ENCODE measurements at regions not wholly inside any gene's neighbourhood (a gene's known extent, or its start where the extent isn't known, plus 50 kb on each side); places are given as distances from the start of the nearest gene placed in this dataset.

DNA sequence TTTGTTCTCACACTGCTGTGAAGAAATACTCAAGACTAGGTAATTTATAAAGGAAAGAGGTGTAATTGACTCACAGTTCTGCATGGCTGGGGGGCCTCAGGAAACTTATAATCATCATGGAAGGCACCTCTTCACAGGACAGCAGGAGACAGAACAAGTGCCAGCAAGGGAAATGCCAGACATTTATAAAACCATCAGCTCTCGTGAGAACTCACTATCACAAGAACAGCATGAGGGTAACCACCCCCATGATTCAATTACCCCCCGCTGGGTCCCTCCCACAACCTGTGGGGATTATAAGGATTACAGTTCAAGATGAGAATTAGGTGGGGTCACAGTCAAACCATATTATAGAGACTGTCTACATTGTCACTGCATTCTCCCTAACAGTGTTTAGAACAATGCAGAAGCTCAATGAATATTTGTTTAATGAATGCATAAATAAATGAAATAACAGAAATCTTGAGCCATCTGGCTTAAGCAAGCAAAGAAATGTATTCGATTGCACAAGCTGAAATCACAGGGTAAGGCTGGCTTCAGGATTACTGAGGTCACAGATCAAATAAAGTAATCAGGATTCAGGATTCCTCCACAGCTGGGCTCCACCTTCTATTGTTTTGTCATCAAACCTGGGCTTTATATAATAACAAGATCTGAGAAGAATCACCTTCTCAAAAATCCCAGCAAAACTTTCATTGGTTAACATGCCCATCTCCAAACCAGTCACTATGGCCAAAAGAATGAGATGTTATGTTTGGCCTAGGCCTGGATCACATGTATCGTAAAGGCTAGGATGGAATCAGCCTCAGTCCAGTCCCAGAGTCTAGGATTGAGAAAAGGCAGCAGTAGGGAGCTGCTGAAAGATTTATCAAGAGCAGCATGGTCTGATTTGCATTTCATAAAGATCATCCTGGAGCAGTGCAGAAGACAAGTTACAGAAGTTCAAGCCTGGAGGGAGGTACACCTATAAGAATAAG, 137.8 kb upstream of the UBASH3B start:
- H3K4me3 ChIP-seq (ENCODE audit: low read depth, low read length), result no peak overlapping the region
- H3K36me3 ChIP-seq (ENCODE audit: control insufficient read depth, insufficient read depth, low read length), result no peaks in the 10 kb centered on the region
- no peaks in the 10 kb centered on the region for H3K4me1 ChIP-seq (ENCODE audit: control insufficient read depth, insufficient read depth, low read length)
- no peaks in the 10 kb centered on the region for H3K27me3 ChIP-seq (ENCODE audit: control insufficient read depth, insufficient read depth, low read length)
- H3K9me3 ChIP-seq (ENCODE audit: control insufficient read depth, insufficient read depth, low read length), result no peaks in the 10 kb centered on the region
- H3K9ac ChIP-seq (ENCODE audit: low read depth, low read length), result no peak overlapping the region

DNA sequence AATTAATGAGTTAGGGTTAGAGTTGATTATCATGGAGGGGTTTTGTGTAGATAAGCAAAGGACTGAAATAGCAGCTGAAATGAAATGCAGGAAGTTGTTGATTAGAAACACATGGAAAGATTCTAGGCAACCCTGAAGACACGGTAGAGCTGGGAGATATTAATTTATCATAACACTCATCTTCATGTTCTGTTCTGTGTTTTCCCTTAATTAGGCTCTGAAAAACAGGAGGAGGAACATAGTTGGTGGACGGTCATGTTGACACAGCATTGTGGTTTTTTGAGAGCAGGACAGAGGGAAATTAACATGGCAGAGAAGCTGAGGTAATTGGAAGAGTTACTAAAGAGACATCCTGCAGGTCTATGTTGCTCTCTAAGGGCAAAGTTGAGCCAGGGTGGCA, 138.8 kb upstream of the UBASH3B start:
- H3K9me3 ChIP-seq (ENCODE audit: control insufficient read depth, insufficient read depth, low read length), result no peaks in the 10 kb centered on the region
- no peaks in the 10 kb centered on the region for H3K4me1 ChIP-seq (ENCODE audit: control insufficient read depth, insufficient read depth, low read length)
- no peaks in the 10 kb centered on the region for H3K27me3 ChIP-seq (ENCODE audit: control insufficient read depth, insufficient read depth, low read length)
- H3K4me3 ChIP-seq (ENCODE audit: low read depth, low read length), result no peak overlapping the region
- H3K36me3 ChIP-seq (ENCODE audit: control insufficient read depth, insufficient read depth, low read length), result no peaks in the 10 kb centered on the region
- H3K9ac ChIP-seq (ENCODE audit: low read depth, low read length), result no peak overlapping the region

DNA sequence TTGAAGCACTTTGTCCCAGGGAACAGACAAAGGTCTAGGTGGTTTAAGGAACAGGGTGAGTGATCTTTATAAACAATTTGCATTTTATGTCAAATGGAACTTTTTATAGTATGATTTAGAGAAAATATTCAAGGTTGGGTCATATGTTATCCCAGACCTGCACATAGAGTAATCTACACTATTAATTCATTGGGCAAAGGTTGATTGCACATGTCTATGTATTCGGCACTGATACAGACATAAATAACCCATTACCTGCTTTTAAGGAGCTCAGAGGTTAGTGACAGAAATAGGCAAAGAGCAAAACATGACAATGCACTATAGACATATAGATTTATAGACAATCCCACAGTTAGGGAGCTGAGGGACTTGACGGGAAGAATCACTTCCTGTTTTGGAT, 141.5 kb upstream of the UBASH3B start:
- Histone ChIP-seq H3K36me3 (ENCODE audit: control insufficient read depth, insufficient read depth, low read length) (no peaks in the 10 kb centered on the region), H3K9me3 (ENCODE audit: control insufficient read depth, insufficient read depth, low read length) (no peaks in the 10 kb centered on the region), H3K27me3 (ENCODE audit: control insufficient read depth, insufficient read depth, low read length) (no peaks in the 10 kb centered on the region), H3K4me3 (ENCODE audit: low read depth, low read length) (no peak overlapping the region), H3K4me1 (ENCODE audit: control insufficient read depth, insufficient read depth, low read length) (no peaks in the 10 kb centered on the region), H3K9ac (ENCODE audit: low read depth, low read length) (no peak overlapping the region)

DNA sequence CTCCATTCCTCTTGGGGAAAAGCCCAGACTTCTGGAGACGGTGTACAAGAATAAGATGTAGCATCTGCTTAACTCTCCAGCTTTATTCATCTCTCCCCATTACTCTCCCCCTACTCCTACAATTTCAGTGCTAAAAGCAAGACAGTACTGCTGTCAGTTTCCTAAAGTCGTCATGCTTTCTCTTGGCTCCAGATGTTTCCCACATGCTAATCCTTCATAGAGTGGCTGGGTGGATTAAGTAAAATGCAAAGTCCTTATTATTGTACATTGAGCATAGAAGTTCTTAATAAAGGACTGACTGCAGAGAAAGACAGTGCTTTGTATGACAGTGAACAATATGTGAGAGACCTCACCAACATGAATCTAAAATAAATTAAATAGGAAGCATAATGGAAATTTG, 142.2 kb upstream of the UBASH3B start:
- no peak overlapping the region for H3K4me3 ChIP-seq (ENCODE audit: low read depth, low read length)
- H3K27me3 ChIP-seq (ENCODE audit: control insufficient read depth, insufficient read depth, low read length), result no peaks in the 10 kb centered on the region
- no peak overlapping the region for H3K9ac ChIP-seq (ENCODE audit: low read depth, low read length)
- H3K9me3 ChIP-seq (ENCODE audit: control insufficient read depth, insufficient read depth, low read length), result no peaks in the 10 kb centered on the region
- H3K4me1 ChIP-seq (ENCODE audit: control insufficient read depth, insufficient read depth, low read length), result no peaks in the 10 kb centered on the region
- H3K36me3 ChIP-seq (ENCODE audit: control insufficient read depth, insufficient read depth, low read length), result no peaks in the 10 kb centered on the region

DNA sequence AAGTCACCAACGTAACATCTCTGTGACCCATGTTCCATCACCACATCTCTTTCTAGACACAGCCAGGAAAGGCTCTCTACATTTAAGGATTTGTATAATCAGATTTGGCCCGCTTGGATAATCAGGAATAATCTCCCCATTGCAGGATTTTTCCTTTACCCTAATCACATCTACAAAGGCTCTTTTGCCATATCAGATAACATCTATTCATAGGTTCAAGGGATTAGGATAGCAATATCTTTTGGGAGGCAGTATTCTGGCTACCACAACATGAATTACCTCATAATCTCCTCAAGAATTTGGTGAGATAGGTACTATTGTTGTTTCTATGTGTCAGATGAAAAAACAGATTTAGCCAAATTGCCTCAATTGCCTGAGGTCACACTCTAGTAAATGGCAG, 142.8 kb upstream of the UBASH3B start:
- H3K9ac ChIP-seq (ENCODE audit: low read depth, low read length), result no peak overlapping the region

DNA sequence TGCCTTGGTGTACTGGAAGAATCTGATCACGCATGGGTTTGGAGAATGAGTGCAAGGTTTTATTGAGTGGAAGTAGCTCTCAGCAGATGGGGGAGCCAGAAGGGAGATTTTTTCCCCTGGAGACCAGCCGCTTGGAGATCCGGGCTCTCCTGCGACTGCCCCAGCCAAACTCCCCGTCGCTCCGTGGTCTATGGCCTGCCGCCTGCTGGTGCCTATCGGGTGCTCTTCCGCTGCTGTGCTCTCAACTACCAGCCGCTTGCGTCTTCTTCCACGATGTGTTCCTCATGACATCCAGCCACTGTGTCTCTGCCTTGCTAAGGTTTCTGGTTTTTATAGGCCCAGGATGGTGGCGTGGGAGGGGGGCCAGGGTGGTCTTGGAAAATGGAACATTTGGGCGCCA, 145.6 kb upstream of the UBASH3B start:
- no peaks in the 10 kb centered on the region for H3K27me3 ChIP-seq (ENCODE audit: control insufficient read depth, insufficient read depth, low read length)
- no peak overlapping the region for H3K9ac ChIP-seq (ENCODE audit: low read depth, low read length)

More for the DNA sequence above, 142.8 kb upstream of the UBASH3B start:
- no peaks in the 10 kb centered on the region for H3K9me3 ChIP-seq (ENCODE audit: control insufficient read depth, insufficient read depth, low read length)
- no peaks in the 10 kb centered on the region for H3K36me3 ChIP-seq (ENCODE audit: control insufficient read depth, insufficient read depth, low read length)
- no peak overlapping the region for H3K4me3 ChIP-seq (ENCODE audit: low read depth, low read length)
- H3K27me3 ChIP-seq (ENCODE audit: control insufficient read depth, insufficient read depth, low read length), result no peaks in the 10 kb centered on the region
- no peaks in the 10 kb centered on the region for H3K4me1 ChIP-seq (ENCODE audit: control insufficient read depth, insufficient read depth, low read length)

DNA sequence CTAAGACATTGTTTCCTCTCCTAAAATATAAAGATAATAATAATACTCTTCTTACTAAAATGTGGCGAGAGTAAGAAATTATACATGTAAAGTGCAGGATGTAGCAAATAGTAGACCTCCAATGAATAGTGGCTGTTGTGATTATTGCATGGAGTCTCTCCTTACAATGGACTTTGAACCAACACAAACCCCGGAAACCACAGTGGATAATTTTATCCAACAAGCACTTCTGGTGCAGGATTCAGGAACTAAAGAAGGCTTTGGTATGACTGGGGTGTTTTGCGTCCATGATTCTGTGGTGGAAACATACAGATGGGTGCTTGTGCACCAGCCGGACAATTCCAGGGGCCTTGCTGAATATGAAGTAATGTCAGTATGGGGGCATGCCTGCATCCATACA, 146.4 kb upstream of the UBASH3B start:
- H3K36me3 ChIP-seq (ENCODE audit: control insufficient read depth, insufficient read depth, low read length), result no peaks in the 10 kb centered on the region
- H3K27me3 ChIP-seq (ENCODE audit: control insufficient read depth, insufficient read depth, low read length), result no peaks in the 10 kb centered on the region
- H3K9ac ChIP-seq (ENCODE audit: low read depth, low read length), result no peak overlapping the region
- H3K4me3 ChIP-seq (ENCODE audit: low read depth, low read length), result no peak overlapping the region
- H3K4me1 ChIP-seq (ENCODE audit: control insufficient read depth, insufficient read depth, low read length), result no peaks in the 10 kb centered on the region
- H3K9me3 ChIP-seq (ENCODE audit: control insufficient read depth, insufficient read depth, low read length), result no peaks in the 10 kb centered on the region

More for the DNA sequence above, 145.6 kb upstream of the UBASH3B start:
- Histone ChIP-seq H3K9me3 (ENCODE audit: control insufficient read depth, insufficient read depth, low read length) (no peaks in the 10 kb centered on the region), H3K4me3 (ENCODE audit: low read depth, low read length) (no peak overlapping the region), H3K4me1 (ENCODE audit: control insufficient read depth, insufficient read depth, low read length) (no peaks in the 10 kb centered on the region), H3K36me3 (ENCODE audit: control insufficient read depth, insufficient read depth, low read length) (no peaks in the 10 kb centered on the region)

DNA sequence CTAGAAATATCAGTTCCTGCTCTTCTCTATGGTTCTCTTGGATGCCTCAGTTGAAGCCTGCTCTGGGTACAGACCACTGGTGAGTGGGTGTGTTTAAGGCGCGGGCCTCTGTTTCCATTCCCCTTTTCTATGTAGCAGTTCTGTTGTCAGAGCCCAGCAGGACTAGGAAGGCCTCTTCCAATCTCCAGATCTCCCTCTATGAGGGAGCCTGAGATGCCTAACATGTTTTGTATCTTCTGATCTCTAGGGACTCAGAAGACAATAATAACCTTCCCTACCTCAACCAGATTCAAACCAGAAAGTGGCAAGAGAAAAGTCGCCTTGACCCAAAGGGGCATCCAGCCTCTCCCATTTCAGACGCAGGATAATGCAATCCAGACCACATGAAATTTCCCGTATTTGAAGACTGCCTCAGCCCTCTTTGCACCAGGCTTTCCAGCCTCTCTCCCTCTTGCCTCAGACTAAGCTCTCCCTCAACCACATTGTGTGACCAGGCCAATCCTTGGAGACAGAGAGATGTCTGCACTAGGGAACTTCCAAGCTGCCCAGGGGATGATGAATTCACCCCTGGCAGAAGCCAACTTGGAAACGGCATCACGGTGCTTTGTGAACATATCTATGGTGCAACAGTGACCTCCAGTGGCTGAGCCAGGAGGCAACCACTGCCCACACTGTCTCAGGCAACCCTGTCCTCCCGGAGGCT, 150.1 kb upstream of the UBASH3B start:
- H3K4me1 ChIP-seq (ENCODE audit: control insufficient read depth, insufficient read depth, low read length), result no peaks in the 10 kb centered on the region
- H3K36me3 ChIP-seq (ENCODE audit: control insufficient read depth, insufficient read depth, low read length), result no peaks in the 10 kb centered on the region
- no peaks in the 10 kb centered on the region for H3K27me3 ChIP-seq (ENCODE audit: control insufficient read depth, insufficient read depth, low read length)
- H3K9me3 ChIP-seq (ENCODE audit: control insufficient read depth, insufficient read depth, low read length), result no peaks in the 10 kb centered on the region
- no peak overlapping the region for H3K4me3 ChIP-seq (ENCODE audit: low read depth, low read length)
- no peak overlapping the region for H3K9ac ChIP-seq (ENCODE audit: low read depth, low read length)

DNA sequence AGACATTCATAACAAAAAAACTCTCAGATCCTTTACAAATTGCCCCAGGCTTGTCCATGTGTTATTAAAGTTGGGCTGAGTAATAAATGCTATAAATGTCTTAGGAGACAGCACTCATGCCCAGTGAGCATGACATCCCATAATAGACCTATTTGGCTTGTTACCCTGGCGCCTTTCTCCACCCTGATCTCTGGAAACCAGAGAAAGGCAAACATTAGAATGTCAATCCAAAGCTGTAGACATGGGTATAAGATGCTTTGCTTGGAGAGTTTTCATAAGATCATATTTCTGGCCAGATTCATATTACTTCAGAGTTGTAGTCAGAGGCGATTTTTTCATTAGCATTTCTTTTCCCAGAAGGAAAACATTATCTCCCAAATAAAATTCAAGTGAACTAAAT, 161.3 kb upstream of the UBASH3B start:
- no peak overlapping the region for H3K4me3 ChIP-seq (ENCODE audit: low read depth, low read length)
- no peaks in the 10 kb centered on the region for H3K36me3 ChIP-seq (ENCODE audit: control insufficient read depth, insufficient read depth, low read length)
- H3K9me3 ChIP-seq (ENCODE audit: control insufficient read depth, insufficient read depth, low read length), result no peaks in the 10 kb centered on the region
- no peaks in the 10 kb centered on the region for H3K4me1 ChIP-seq (ENCODE audit: control insufficient read depth, insufficient read depth, low read length)
- H3K27me3 ChIP-seq (ENCODE audit: control insufficient read depth, insufficient read depth, low read length), result no peaks in the 10 kb centered on the region
- H3K9ac ChIP-seq (ENCODE audit: low read depth, low read length), result no peak overlapping the region

DNA sequence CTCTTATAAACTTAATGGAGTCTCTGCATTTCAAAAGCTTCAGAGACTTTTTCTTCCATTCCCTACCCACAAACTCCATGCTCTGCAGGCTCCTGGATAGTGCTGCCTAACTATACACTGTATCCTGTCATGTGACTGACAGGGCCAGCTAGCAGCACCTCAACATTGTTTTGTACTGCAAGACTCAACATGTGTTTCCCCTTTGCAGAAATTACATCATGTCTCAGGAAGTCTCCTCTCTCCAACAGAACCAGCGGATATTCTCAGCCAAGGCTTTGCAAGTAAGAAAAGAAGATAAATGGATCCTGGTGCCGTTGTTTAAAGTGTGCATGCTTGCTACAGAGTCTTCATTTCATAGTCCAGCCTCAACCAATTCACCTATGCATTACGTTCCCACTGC, 164.0 kb upstream of the UBASH3B start:
- H3K9me3 ChIP-seq (ENCODE audit: control insufficient read depth, insufficient read depth, low read length), result no peaks in the 10 kb centered on the region
- H3K4me1 ChIP-seq (ENCODE audit: control insufficient read depth, insufficient read depth, low read length), result no peaks in the 10 kb centered on the region
- no peaks in the 10 kb centered on the region for H3K36me3 ChIP-seq (ENCODE audit: control insufficient read depth, insufficient read depth, low read length)
- no peaks in the 10 kb centered on the region for H3K27me3 ChIP-seq (ENCODE audit: control insufficient read depth, insufficient read depth, low read length)
- H3K4me3 ChIP-seq (ENCODE audit: low read depth, low read length), result no peak overlapping the region
- H3K9ac ChIP-seq (ENCODE audit: low read depth, low read length), result no peak overlapping the region

DNA sequence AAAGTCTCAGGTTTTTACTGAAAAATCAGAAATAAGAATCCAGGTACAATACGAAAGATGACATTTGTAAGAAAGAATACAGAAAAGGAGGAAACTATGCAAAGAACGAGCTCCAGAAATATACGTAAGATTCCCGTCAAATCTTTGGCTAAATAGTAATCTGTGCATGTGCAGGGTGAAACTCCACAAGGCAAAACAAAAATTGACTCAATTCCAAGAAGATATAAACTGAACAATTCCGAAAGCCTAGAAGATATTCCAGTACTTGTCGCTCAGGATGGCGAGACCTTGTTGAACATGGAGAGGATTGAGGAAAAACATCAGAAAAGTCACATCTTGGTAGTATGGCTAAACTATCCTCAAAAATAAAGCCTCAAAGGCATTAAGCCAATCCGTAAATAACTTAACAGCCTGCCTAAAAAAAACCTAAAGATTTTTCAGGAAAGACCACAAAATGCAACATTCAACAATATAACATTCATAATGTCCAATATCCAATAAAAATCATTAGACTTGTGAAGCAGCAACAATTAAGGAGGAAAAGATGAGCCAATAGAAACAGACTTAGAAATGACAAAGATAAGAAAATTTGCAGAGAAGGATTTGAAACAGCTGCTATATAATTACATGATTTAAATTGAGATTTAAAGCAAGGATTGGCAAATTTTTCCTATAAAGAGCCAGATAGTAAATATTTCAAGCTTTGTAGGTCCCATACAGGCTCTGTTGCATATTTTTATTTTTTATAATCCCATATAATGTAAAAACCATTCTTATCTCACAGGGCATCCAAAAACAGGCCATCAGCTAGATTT, 166.4 kb upstream of the UBASH3B start:
- no peaks in the 10 kb centered on the region for H3K4me1 ChIP-seq (ENCODE audit: control insufficient read depth, insufficient read depth, low read length)
- H3K9me3 ChIP-seq (ENCODE audit: control insufficient read depth, insufficient read depth, low read length), result no peaks in the 10 kb centered on the region
- no peak overlapping the region for H3K9ac ChIP-seq (ENCODE audit: low read depth, low read length)
- no peak overlapping the region for H3K4me3 ChIP-seq (ENCODE audit: low read depth, low read length)
- H3K27me3 ChIP-seq (ENCODE audit: control insufficient read depth, insufficient read depth, low read length), result no peaks in the 10 kb centered on the region
- H3K36me3 ChIP-seq (ENCODE audit: control insufficient read depth, insufficient read depth, low read length), result no peaks in the 10 kb centered on the region
